ENCODE measurements at regions not wholly inside any gene's neighbourhood (a gene's known extent, or its start where the extent isn't known, plus 50 kb on each side); places are given as distances from the start of the nearest gene placed in this dataset.
"Not testable (repeated sequence)": the region's sequence is repeated elsewhere in the genome, so short reads cannot be mapped to it uniquely, and the experiment has no call there.

GRCh38 chr14:35174342-35174741 is 52.0 kb downstream of the PRORP start:
- no peak for DNase-seq (ENCODE audit: extremely low read depth, low read depth)

GRCh38 chr14:35180179-35180578 is 57.8 kb downstream of the PRORP start:
- no peak for DNase-seq (ENCODE audit: extremely low read depth, low read depth)

GRCh38 chr14:35184891-35185290 is 62.5 kb downstream of the PRORP start:
- DNase-seq (ENCODE audit: extremely low read depth, low read depth): not testable (repeated sequence)

GRCh38 chr14:35189422-35189821 is 67.1 kb downstream of the PRORP start:
- DNase-seq (ENCODE audit: extremely low read depth, low read depth): no peak

- no peak for DNase-seq (ENCODE audit: extremely low read depth, low read depth)
These were observed 70.8 kb downstream of the PRORP start for GRCh38 chr14:35193161-35193560.

GRCh38 chr14:35194183-35194582 is 71.8 kb downstream of the PRORP start:
- DNase-seq (ENCODE audit: extremely low read depth, low read depth): not testable (repeated sequence)

- no peak for DNase-seq (ENCODE audit: extremely low read depth, low read depth)
These were observed 74.2 kb downstream of the PRORP start for GRCh38 chr14:35196571-35196970.

- peak; percentile 31 for DNase-seq (ENCODE audit: extremely low read depth, low read depth)
These were observed 74.7 kb downstream of the PRORP start for GRCh38 chr14:35197015-35197414.

- no peak for DNase-seq (ENCODE audit: extremely low read depth, low read depth)
These were observed 78.7 kb downstream of the PRORP start for GRCh38 chr14:35201066-35201465.

- no peak for DNase-seq (ENCODE audit: extremely low read depth, low read depth)
These were observed 79.8 kb downstream of the PRORP start for GRCh38 chr14:35202195-35202594.

GRCh38 chr14:35205737-35206136 is 83.4 kb downstream of the PRORP start:
- DNase-seq (ENCODE audit: extremely low read depth, low read depth): no peak

GRCh38 chr14:35211067-35211466 is 81.1 kb upstream of the PSMA6 start:
- no peak for DNase-seq (ENCODE audit: extremely low read depth, low read depth)

- DNase-seq (ENCODE audit: extremely low read depth, low read depth): no peak
These were observed 79.6 kb upstream of the PSMA6 start for GRCh38 chr14:35212471-35213142.

- DNase-seq (ENCODE audit: extremely low read depth, low read depth): no peak
These were observed 78.9 kb upstream of the PSMA6 start for GRCh38 chr14:35213143-35213788.

GRCh38 chr14:35213869-35214387 is 78.3 kb upstream of the PSMA6 start:
- peak; percentile 23 for DNase-seq (ENCODE audit: extremely low read depth, low read depth)

- DNase-seq (ENCODE audit: extremely low read depth, low read depth): not testable (repeated sequence)
These were observed 77.8 kb upstream of the PSMA6 start for GRCh38 chr14:35214402-35214801.

- peak; percentile 30 for DNase-seq (ENCODE audit: extremely low read depth, low read depth)
These were observed 76.9 kb upstream of the PSMA6 start for GRCh38 chr14:35215110-35215813.

- DNase-seq (ENCODE audit: extremely low read depth, low read depth): not testable (repeated sequence)
These were observed 74.0 kb upstream of the PSMA6 start for GRCh38 chr14:35218176-35218575.

GRCh38 chr14:35218963-35219362 is 73.2 kb upstream of the PSMA6 start:
- DNase-seq (ENCODE audit: extremely low read depth, low read depth): no peak

- no peak for DNase-seq (ENCODE audit: extremely low read depth, low read depth)
These were observed 72.0 kb upstream of the PSMA6 start for GRCh38 chr14:35220027-35220676.

- no peak for DNase-seq (ENCODE audit: extremely low read depth, low read depth)
These were observed 71.3 kb upstream of the PSMA6 start for GRCh38 chr14:35220920-35221319.
